ENCODE measurements at regions not wholly inside any gene's neighbourhood (a gene's known extent, or its start where the extent isn't known, plus 50 kb on each side); places are given as distances from the start of the nearest gene placed in this dataset.
"Not testable (repeated sequence)": the region's sequence is repeated elsewhere in the genome, so short reads cannot be mapped to it uniquely, and the experiment has no call there.

- DNase-seq: no peak
These were observed 484.7 kb upstream of the ARRDC3 start for GRCh38 chr5:91867799-91868198.

- DNase-seq: no peak
These were observed 482.8 kb upstream of the ARRDC3 start for GRCh38 chr5:91865915-91866314.

GRCh38 chr5:91864962-91865361 is 481.8 kb upstream of the ARRDC3 start:
- peak; percentile 7 for DNase-seq

- DNase-seq: no peak
These were observed 468.6 kb upstream of the ARRDC3 start for GRCh38 chr5:91851670-91852069.

GRCh38 chr5:91850031-91850430 is 466.9 kb upstream of the ARRDC3 start:
- DNase-seq: no peak

GRCh38 chr5:91849069-91849468 is 466.0 kb upstream of the ARRDC3 start:
- no peak for DNase-seq

GRCh38 chr5:91848453-91848852 is 465.3 kb upstream of the ARRDC3 start:
- no peak for DNase-seq

- no peak for DNase-seq
These were observed 458.3 kb upstream of the ARRDC3 start for GRCh38 chr5:91841423-91841822.

- peak; percentile 8 for DNase-seq
These were observed 457.3 kb upstream of the ARRDC3 start for GRCh38 chr5:91840412-91840811.

- DNase-seq: no peak
These were observed 456.6 kb upstream of the ARRDC3 start for GRCh38 chr5:91839721-91840120.

- DNase-seq: no peak
These were observed 456.1 kb upstream of the ARRDC3 start for GRCh38 chr5:91839233-91839632.

- DNase-seq: no peak
These were observed 447.3 kb upstream of the ARRDC3 start for GRCh38 chr5:91830361-91830953.

- no peak for DNase-seq
These were observed 442.5 kb upstream of the ARRDC3 start for GRCh38 chr5:91825618-91826017.

- no peak for DNase-seq
These were observed 441.3 kb upstream of the ARRDC3 start for GRCh38 chr5:91824406-91824805.

- DNase-seq: no peak
These were observed 437.8 kb upstream of the ARRDC3 start for GRCh38 chr5:91820874-91821273.

- no peak for DNase-seq
These were observed 433.6 kb upstream of the ARRDC3 start for GRCh38 chr5:91816681-91817080.

GRCh38 chr5:91797576-91797975 is 414.5 kb upstream of the ARRDC3 start:
- DNase-seq: no peak

- DNase-seq: no peak
These were observed 411.9 kb upstream of the ARRDC3 start for GRCh38 chr5:91794856-91795548.

GRCh38 chr5:91794455-91794854 is 411.3 kb upstream of the ARRDC3 start:
- no peak for DNase-seq

GRCh38 chr5:91787718-91788117 is 404.6 kb upstream of the ARRDC3 start:
- no peak for DNase-seq

GRCh38 chr5:91777671-91778070 is 394.6 kb upstream of the ARRDC3 start:
- DNase-seq: no peak

- DNase-seq: no peak
These were observed 393.1 kb upstream of the ARRDC3 start for GRCh38 chr5:91776249-91776648.

- no peak for DNase-seq
These were observed 387.3 kb upstream of the ARRDC3 start for GRCh38 chr5:91770400-91770799.

GRCh38 chr5:91757383-91757782 is 374.3 kb upstream of the ARRDC3 start:
- DNase-seq: not testable (repeated sequence)

GRCh38 chr5:91754990-91755389 is 371.9 kb upstream of the ARRDC3 start:
- no peak for DNase-seq

All from NCI-H1092 treated with DMSO at 0.1 percent for 48 hours (cell line).